Left lung (tissue), 4 donors: ENCODE measurements at regions not wholly inside any gene's neighbourhood (a gene's known extent, or its start where the extent isn't known, plus 50 kb on each side); places are given as distances from the start of the nearest gene placed in this dataset.

Experiments
- ATAC-seq: fragments of 200-7000 bp; cut with Tn5 transposase; one replicate; pipeline ENCODE4 v1.9.1; 2020; ENCODE audit warnings: moderate library complexity
- DNase-seq, 4 donors: peaks; one replicate each; pipeline ENCODE4 v3.0.0-alpha.2; 2013 to 2020
- H3K27ac ChIP-seq, 2 donors: fragments of 200-600 bp; sonication (generic) in 1 of 2; one replicate each; pipeline versions ENCODE4 v1.5.0 to v1.8.0; 2020 to 2021
- H3K27me3 ChIP-seq, 2 donors: fragments of 200-600 bp; sonication (generic) in 1 of 2; one replicate each; pipeline versions ENCODE4 v1.5.0 to v1.8.0; 2020 to 2021
- H3K36me3 ChIP-seq, 2 donors: fragments of 200-600 bp; sonication (generic) in 1 of 2; one replicate each; pipeline versions ENCODE4 v1.5.0 to v1.8.0; 2020 to 2021
- H3K4me1 ChIP-seq, 2 donors: fragments of 200-600 bp; one replicate each; pipeline ENCODE4 v1.8.0; 2021
- H3K4me3 ChIP-seq, 2 donors: fragments of 200-600 bp; sonication (generic) in 1 of 2; one replicate each; pipeline versions ENCODE4 v1.5.0 to v1.8.0; 2020 to 2021; ENCODE audit warnings: mild to moderate bottlenecking in 1 of 2
- H3K9me3 ChIP-seq, 2 donors: fragments of 200-600 bp; sonication (generic) in 1 of 2; one replicate each; pipeline versions ENCODE4 v1.5.0 to v1.8.0; 2020 to 2021
- CTCF ChIP-seq, 2 donors: fragments of 200-600 bp; sonication (generic) in 1 of 2; IDR thresholded peaks; one replicate each; pipeline versions ENCODE4 v1.5.0 to v1.8.0; 2021; ENCODE audit warnings: antibody characterized with exemption in 2 of 2
- intact Hi-C, 2 donors: fragments of 100-400 bp; cut with DNase I; formaldehyde crosslinking; loops; one replicate each; pipeline versions ENCODE4 v1.11.2 to v1.14.2; 2022
- donor health status: DM: no; HTN: yes; CAD: no.
- donor health status: DM: no; HTN: no; CAD: no.

- intact Hi-C loops = no loop called here
These were observed 974.9 kb upstream of the PIK3C3 start for GRCh38 chr18:40980171-40980570.

DNA sequence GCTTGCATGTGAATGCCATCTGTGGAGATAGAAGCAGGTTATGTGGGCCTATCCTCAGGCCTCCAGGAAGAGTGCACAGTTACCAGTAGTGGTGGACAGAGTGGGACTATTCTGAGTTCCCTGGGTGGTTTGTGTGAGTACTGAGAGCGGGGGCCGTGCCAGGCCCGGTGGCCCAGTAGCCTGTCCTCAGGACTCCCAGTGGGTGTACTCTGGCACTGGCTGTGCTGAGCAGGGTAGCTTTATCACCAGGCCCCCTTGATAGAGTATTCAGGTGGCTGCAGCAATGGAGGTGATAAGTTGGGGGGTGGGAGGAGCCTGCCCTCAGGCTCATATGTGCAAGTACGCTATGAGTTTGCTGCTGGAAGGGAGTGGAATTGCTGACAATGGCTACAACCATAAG, 979.0 kb upstream of the PIK3C3 start:
- no peaks in the 10 kb centered on the region for H3K27me3 ChIP-seq
- TF ChIP-seq CTCF (IDR thresholded peaks at IDR 0.05) = no peak
- DNase-seq (no peak), ATAC-seq (no peak)
- no peak overlapping the region for H3K27ac ChIP-seq
- H3K4me3 ChIP-seq = no peak overlapping the region
- no peaks in the 10 kb centered on the region for H3K36me3 ChIP-seq
- peaks cover 0 to 25% of the 10 kb centered on the region in 2 donors for H3K9me3 ChIP-seq
- H3K4me1 ChIP-seq = no peaks in the 10 kb centered on the region
- intact Hi-C loops = no loop called here

More at GRCh38 chr18:40980171-40980570, 974.9 kb upstream of the PIK3C3 start:
- H3K4me1 ChIP-seq = no peaks in the 10 kb centered on the region
- H3K36me3 ChIP-seq = no peaks in the 10 kb centered on the region
- H3K27ac ChIP-seq = no peak overlapping the region
- no peaks in the 10 kb centered on the region for H3K27me3 ChIP-seq
- DNase-seq (no peak), ATAC-seq (no peak)
- peaks cover 0 to 12% of the 10 kb centered on the region in 2 donors for H3K9me3 ChIP-seq
- H3K4me3 ChIP-seq = no peak overlapping the region
- TF ChIP-seq CTCF (IDR thresholded peaks at IDR 0.05) = no peak

- no peaks in the 10 kb centered on the region for H3K36me3 ChIP-seq
- H3K4me1 ChIP-seq = no peaks in the 10 kb centered on the region
- peaks cover 0 to 25% of the 10 kb centered on the region in 2 donors for H3K9me3 ChIP-seq
- DNase-seq (no peak), ATAC-seq (no peak)
- TF ChIP-seq CTCF (IDR thresholded peaks at IDR 0.05) = no peak
- H3K4me3 ChIP-seq = no peak overlapping the region
- H3K27ac ChIP-seq = no peak overlapping the region
- intact Hi-C loops = no loop called here
- no peaks in the 10 kb centered on the region for H3K27me3 ChIP-seq
These were observed 980.6 kb upstream of the PIK3C3 start for GRCh38 chr18:40974448-40974847.

DNA sequence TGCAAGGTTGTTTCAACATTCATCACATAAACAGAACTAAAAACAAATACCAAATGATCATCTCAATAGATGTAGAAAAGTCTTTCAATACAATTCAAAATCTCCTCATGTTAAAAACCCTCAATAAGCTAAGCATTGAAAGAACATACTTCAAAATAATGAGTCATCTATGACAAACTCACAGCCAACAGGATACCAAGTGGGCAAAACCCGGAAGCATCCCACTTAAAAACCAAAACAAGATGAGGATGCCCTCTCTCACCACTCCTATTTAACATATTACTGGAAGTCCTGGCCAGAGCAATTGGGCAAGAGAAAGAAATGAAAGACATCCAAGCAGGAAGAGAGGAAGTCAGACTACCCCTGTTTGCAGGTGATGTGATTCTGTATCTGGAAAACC, 992.2 kb upstream of the PIK3C3 start:
- intact Hi-C loops = no loop called here
- no peaks in the 10 kb centered on the region for H3K27me3 ChIP-seq
- H3K4me1 ChIP-seq = no peaks in the 10 kb centered on the region
- DNase-seq = no peak
- no peak overlapping the region for H3K4me3 ChIP-seq
- ATAC-seq = no peak
- no peaks in the 10 kb centered on the region for H3K9me3 ChIP-seq
- H3K36me3 ChIP-seq = no peaks in the 10 kb centered on the region
- TF ChIP-seq CTCF (IDR thresholded peaks at IDR 0.05) = no peak
- H3K27ac ChIP-seq = no peak overlapping the region

GRCh38 chr18:40957533-40958070, 997.4 kb upstream of the PIK3C3 start:
- ATAC-seq (no peak), DNase-seq (no peak)
- H3K4me3 ChIP-seq = no peak overlapping the region
- no peaks in the 10 kb centered on the region for H3K9me3 ChIP-seq
- no peak for TF ChIP-seq CTCF (IDR thresholded peaks at IDR 0.05)
- H3K27ac ChIP-seq = no peak overlapping the region
- intact Hi-C loops = no loop called here
- H3K4me1 ChIP-seq = no peaks in the 10 kb centered on the region
- no peaks in the 10 kb centered on the region for H3K27me3 ChIP-seq
- H3K36me3 ChIP-seq = no peaks in the 10 kb centered on the region
